GM19099 (cell line): ENCODE measurements at regions not wholly inside any gene's neighbourhood (a gene's known extent, or its start where the extent isn't known, plus 50 kb on each side); places are given as distances from the start of the nearest gene placed in this dataset.

Source experiments
- POLR2A ChIP-seq: IDR thresholded peaks from 3 replicates; pipeline ENCODE4 v1.6.1; 2011; ENCODE audit warnings: low read depth; ENCODE audit not compliant: insufficient read length; ENCODE audit errors: extremely low read depth

DNA sequence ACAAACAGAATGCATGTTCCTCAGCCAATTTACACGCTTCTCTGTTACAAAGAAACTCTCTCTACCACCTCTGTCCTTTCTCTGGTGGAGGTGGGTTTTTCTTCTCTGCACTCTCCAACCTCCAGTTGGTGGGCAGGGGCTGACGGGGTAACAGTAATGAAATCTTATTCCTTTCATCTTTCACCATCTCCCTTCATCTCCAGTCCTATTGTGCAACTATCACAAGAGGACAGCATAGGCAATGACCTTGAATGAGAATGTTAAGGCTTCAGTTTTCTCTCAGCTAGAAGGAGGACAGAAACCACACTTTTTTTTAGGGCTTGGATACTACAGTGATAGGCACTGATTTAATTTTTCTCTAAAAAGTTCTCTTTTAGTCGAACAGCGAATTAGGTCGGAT is 81.7 kb upstream of the NEUROD1 start:
- no peak for TF ChIP-seq POLR2A

DNA sequence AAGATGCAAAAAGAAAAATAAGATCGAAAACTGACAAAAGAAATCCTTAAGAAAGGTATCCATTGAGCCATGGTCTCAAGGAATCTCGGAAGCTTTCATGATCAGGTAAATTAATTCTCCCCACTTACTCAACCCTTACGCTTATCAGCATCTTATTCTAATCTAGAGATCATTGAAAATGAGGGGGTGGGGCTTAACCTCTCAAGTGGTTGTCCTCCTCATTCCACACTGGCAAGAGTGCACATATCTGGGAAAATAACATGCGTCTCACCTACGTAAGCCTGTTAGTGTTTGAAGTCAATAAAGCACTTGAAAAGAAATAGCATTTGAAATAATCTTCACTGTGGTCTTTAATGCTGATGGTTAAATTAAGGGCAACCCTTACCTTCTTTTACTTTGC is 82.5 kb upstream of the NEUROD1 start:
- TF ChIP-seq POLR2A = no peak

DNA sequence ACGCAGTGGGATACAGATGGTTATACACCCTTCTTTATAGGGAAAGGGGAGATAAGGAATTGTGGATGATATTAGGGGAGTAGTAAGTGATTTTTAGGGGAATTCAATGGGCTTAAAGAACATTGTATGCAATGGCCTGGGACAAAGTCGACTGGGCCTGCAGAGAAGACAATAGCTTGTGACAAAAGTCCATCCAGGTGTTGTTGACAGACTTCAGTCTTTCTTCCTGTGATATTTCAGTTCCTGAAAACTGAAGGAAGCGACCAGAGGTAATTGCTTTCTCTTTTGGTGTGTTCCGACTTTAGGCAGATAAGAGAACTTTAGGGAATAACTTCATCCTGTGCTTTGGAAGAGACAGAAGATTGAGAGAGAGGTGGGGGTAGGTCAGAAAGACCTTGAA is 83.1 kb upstream of the NEUROD1 start:
- TF ChIP-seq POLR2A = no peak

DNA sequence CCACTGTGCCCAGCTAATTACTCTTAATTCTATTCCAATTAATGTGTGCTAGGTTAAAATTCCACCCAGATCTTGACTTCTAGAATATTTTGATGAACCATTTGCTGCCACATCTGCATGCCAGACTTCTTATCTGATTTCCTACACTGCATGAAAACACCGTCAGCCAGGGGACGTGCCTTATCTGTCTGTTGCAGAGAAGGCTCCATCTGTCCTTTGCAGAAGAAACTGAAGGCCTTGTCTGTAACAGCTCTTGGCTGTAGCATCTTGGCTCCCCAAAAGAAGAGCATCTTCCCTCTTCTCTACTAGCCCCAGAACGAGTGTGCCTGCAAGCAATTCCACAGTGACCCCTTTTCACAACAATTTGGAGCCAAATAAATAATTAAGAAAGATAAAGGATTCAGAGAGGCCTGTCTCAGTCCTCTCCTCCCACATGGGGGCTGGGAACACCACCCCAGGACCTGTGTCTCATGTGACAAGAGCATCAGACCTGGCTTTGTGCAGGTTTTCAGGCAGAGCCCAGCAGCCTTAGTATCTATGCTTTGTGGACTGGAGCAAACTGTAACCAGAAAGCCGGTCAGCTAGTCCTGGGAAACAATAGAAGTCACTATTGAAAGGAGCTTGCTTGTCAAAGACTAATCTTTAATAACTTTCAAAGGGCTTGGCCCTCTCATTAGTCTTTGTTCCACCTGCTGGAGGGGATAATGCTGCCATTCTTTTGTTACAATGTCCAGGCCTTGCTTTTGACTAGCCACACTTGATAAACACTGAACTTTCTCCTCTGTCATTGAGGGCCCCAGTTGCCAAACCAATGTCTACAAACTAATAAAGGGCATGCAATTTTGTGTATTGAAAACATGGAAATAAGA is 84.0 kb upstream of the NEUROD1 start:
- no peak for TF ChIP-seq POLR2A

DNA sequence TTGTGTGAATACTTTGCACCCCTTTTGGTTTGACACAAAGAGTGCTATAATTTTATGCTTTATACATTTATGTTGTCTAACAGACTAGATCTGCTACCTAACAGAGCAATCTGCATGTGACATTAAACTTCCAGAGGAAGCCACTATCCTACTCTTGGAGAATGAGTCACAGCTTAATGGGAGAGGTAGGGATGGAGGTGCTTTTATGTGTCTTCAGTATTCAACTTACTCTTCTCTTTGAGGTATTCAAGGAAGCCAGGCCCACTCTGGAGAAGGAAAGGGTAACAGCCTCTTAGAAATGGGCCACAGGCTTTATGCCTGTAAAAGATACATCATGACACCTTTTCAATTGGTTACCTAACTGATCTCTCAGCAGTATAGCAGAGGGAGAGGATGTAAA is 85.8 kb upstream of the NEUROD1 start:
- no peak for TF ChIP-seq POLR2A

DNA sequence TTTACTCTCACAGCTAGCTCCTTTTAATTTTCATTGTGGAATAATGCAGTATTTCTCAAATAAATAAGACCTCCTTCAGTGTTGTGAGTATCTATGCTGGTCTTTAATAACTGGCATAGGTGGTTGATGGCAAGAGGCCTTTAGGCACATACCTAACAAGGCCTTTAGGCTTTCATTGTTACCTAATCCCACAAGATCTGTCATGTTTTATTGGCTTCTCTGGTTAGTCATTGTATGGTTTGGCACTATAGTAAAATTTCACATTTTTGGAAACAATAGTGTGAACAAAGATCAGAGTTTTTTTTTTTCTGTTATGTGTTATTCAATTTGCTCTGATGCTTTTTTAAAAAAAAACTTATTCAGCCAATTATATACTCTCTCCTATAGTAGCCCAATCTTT is 89.8 kb upstream of the NEUROD1 start:
- TF ChIP-seq POLR2A = no peak

DNA sequence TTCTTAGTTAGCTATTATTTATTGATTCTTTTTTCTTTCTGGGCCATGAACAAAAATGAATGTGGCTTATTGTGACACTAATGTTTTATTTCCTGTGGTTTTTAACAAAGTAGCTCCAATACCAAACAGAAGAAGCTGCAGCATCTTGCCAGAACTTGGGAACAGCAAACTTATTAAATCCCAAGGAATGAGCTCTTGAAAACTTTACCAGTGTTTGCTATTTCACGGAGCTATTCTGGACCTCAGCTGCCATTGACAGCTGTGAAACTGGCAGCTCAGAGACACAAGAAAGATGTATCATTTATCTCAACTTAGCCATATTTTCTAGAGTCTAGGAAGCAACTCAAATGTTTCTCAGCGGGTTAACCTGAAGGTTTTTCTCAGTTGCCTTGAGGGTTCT is 91.0 kb upstream of the NEUROD1 start:
- no peak for TF ChIP-seq POLR2A

DNA sequence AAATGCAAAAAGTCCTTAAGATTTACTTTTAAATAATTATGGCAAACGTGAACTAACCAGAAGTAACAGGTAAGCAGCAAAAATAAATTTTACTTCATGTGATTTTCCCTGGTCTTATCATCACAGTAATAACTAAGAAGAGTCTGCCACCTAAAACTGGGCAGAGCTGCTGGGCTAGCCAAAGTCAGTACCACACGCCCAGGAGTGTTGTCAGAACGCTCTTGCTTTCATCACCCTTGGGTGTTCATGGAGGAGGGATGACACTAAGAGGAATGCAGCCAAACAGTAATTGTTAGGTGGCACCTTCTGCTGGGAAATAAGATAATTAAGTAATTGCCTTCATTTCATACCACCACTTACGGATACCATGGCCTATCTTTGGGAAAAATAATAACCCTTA is 92.0 kb upstream of the NEUROD1 start:
- no peak for TF ChIP-seq POLR2A

DNA sequence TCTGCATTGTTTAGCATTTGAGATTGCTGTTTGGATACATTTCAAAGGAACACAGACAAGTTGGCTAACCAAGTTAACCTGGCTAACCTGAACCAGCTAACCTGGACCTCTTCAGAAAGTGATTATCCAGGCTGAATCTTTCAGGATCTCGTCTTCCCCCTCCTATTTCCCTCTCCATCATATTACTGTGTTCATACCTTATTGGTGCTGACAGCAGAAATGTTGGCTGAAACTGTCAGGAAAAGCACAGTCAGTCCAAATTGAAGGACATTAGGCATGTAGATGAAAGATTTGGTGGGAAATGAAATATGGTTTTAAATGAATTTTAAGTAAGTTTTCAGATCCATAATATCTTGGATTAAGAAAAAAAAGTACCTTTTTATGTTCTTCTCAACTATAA is 92.5 kb upstream of the NEUROD1 start:
- TF ChIP-seq POLR2A = no peak

DNA sequence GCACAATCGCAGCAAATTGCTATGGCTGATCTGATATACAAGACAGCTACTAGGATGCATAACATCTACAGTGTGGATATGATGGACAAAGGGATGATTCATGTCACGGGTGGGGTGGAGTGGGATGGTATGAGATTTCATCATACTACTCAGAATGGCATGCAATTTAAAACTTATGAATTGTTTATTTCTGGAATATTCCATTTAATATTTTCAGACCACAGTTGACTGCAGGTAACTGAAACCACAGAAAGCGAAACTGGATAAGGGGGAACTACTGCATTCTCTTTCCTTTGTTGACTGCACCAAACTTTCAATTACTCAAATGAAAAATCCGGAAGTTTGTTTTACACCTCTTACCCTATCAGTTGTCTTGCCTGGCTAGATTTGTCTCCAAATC is 94.4 kb upstream of the NEUROD1 start:
- no peak for TF ChIP-seq POLR2A

DNA sequence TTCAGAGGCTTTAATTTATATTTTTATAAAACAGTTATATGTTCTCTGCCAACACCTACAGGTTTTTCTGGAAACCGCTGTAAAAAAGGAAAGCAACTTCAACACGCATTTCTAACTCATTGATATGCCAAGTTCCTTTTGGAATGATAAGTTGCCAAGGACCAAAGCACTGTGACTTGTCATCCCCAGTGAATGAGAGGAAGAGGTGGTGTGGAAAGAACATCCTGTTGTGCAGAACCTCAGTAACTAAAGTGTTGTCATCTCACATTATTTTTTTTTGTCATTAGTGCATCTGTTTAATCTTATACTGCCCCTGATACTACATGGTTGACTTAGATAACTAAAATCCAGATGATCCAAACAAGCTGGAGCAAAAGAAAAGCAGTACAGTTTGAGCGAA is 96.0 kb upstream of the NEUROD1 start:
- no peak for TF ChIP-seq POLR2A

DNA sequence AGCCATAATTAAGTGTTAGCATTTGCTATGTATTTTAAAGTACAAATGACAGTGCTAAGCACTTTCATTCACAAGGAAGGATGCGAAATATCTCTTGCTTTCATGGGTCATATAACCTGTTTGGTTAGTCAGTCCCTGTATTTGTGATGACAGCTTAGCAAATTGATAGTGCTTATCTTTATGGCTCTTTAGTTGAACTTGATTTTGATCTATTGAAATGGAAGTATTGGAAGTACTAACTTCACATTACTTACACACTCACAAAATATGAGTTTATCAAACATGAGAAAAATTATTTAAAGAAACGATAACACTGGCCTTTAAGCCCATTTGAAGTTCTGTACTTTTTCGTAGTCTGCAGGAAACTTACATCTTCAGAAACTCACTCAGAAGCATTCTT is 97.4 kb upstream of the NEUROD1 start:
- no peak for TF ChIP-seq POLR2A

DNA sequence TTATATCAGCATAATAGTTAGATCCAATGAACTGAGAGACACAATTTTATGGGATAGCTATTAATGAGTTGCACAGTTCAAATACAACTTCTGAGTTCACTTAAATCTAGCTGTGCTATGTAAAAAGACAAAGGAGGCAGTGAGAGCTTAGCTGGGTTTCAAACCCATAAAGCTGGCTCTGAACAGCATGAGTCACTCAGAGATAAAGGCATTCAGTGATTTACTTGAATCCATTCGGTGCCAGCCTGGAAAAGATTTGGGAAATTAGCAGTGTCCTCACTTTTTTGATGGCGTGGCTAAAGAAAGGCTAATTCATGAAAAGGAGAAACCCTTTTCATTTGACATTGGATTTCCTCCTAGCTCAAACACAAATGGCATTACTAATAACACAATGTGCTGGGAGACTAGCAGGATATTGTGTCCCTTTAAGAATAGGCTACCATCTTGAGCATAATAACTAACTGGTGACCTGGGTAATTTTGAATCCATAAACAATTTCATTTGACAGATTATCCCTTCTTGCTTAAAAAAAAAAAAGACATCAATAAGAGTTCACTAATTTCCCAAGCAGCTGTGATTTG is 98.4 kb upstream of the NEUROD1 start:
- no peak for TF ChIP-seq POLR2A

DNA sequence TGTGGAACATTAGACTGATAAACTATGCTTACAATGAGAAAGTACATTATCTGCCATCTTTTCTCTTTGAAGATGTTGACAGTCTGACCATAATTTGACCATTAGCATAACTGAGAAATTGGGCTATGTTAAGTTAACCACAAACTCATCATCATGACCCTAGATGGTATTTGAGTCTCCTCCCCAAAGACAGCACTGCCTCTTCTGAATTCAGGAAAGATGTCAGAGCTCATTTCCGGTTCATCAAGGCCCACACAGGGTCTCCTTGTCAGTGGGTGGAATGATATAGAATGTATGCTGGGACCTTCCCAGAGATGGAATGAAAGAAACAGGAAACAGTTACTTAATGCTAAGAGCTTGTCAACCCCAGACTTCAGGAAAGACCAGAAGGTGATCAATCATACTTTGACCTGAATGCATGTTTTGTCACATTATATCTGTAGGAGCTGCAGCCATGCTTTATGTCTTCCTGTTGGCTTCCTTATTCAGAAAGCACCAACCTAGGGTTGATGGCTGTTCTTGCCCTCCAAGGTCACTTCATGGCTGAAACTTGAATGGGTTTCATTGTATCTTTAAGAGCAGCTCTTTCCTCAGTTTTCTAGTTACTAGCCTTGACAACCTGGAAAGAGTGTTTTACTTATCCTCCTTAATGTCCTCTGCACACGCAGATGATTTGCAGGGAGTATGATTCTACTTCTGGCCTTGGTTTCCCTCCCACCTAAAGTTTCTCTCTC is 99.1 kb upstream of the NEUROD1 start:
- peak; percentile 34 for TF ChIP-seq POLR2A

DNA sequence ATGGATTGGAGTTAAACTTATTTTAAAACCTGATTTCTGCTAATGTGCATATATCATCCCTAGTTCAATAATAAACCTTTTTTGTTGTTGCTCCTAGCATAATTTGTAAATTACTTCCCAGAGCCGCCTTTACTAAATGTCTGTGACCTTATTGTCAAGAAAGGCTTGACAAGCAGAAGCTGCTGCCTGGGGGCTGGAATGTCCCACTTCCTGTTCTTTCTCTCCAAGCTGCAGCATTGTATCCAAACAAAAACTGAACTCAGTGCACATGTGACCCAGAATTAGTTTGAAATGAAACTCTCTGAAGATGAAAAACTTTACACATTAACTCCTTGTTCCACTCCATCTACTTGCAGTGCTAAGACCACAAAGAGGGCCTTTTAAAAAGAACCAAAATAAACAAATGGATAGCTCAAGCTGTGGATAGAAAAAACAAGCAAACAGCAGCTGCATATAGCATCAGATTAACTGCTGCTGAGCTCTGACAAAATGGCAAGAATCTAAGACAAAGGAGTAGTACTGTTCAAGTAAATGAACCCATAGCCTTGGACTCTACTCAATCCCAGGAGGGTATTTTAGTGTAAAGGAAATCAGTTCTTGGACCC is 99.8 kb upstream of the NEUROD1 start:
- peak; percentile 7 for TF ChIP-seq POLR2A
